Transverse colon (tissue), 4 donors: ENCODE measurements at regions not wholly inside any gene's neighbourhood (a gene's known extent, or its start where the extent isn't known, plus 50 kb on each side); places are given as distances from the start of the nearest gene placed in this dataset.
A peak's percentile ranks its signal among the peaks of the same experiment; 100 is the strongest.

ENCODE experiments used
- DNase-seq: peaks from one replicate; pipeline ENCODE4 v3.0.0-alpha.2; 2019
- H3K27ac ChIP-seq, 4 donors: fragments of 200-600 bp; sonication (generic); 2 replicates each; pipeline ENCODE4 v1.5.1; 2016 to 2018; ENCODE audit warnings: inconsistent platforms in 4 of 4
- H3K27me3 ChIP-seq: fragments of 200-600 bp; sonication (generic); 2 replicates; pipeline ENCODE4 v1.5.1; 2017; ENCODE audit warnings: inconsistent platforms
- H3K36me3 ChIP-seq, 4 donors: fragments of 200-600 bp; sonication (generic); 2 replicates each; pipeline ENCODE4 v1.5.1; 2017 to 2019; ENCODE audit warnings: inconsistent platforms in 4 of 4
- H3K4me1 ChIP-seq, 4 donors: fragments of 200-600 bp; sonication (generic); 2 replicates each; pipeline ENCODE4 v1.5.1; 2017 to 2020; ENCODE audit warnings: inconsistent platforms in 4 of 4
- H3K4me3 ChIP-seq, 4 donors: fragments of 200-600 bp; sonication (generic); 1 replicate in 1 of 4; 2 replicates in 3 of 4; pipeline versions ENCODE4 v1.5.1 to v1.6.1; 2017 to 2019; ENCODE audit warnings: inconsistent platforms in 4 of 4
- H3K9me3 ChIP-seq, 2 donors: fragments of 200-600 bp; sonication (generic); 2 replicates each; pipeline ENCODE4 v1.5.1; 2017 to 2019; ENCODE audit warnings: inconsistent platforms in 2 of 2
- CTCF ChIP-seq, 5 experiments: fragments of 200-600 bp in 3 of 5; fragments of 450-650 bp in 2 of 5; sonication (generic) in 3 of 5; IDR thresholded peaks; 1 replicate in 2 of 5; 2 replicates in 3 of 5; pipeline ENCODE4 v1.5.1; 2016 to 2017; ENCODE audit warnings: antibody characterized with exemption in 5 of 5, inconsistent platforms in 3 of 5, mild to moderate bottlenecking in 2 of 5, moderate library complexity in 1 of 5
- EP300 ChIP-seq: sonication (generic); formaldehyde crosslinking; IDR thresholded peaks from one replicate; pipeline ENCODE4 v1.6.1; 2017; ENCODE audit warnings: antibody characterized with exemption, low read depth
- POLR2A ChIP-seq: fragments of 450-650 bp; IDR thresholded peaks from one replicate; pipeline ENCODE4 v1.6.1; 2016; ENCODE audit warnings: antibody characterized with exemption, mild to moderate bottlenecking, moderate library complexity
- POLR2AphosphoS5 ChIP-seq, 3 donors: sonication (generic); formaldehyde crosslinking; IDR thresholded peaks; one replicate each; pipeline ENCODE4 v1.6.1; 2016; ENCODE audit warnings: antibody characterized with exemption in 3 of 3
- WGBS, 2 donors: methylation state at CpG; one replicate each; pipeline ENCODE4 v1.1.5; 2018; ENCODE audit warnings: low coverage in 1 of 2; 5-methylcytosine and 5-hydroxymethylcytosine counted together
- in situ Hi-C, 4 donors: fragments of 200-750 bp; cut with MboI; loops; one replicate each; pipeline versions ENCODE4 v1.15.0 to v1.15.1; 2017; ENCODE audit warnings: low sequenced_read_pairs in 3 of 4, low pct_ligation_motif_present in 1 of 4, low pct_unique_long_range_greater_than_20kb in 1 of 4
- intact Hi-C: fragments of 100-400 bp; cut with DNase I; formaldehyde crosslinking; loops from one replicate; pipeline ENCODE4 v1.15.1; 2023; ENCODE audit warnings: low total_unique reads

GRCh38 chr7:124276005-124276622 is 243.2 kb upstream of the TMEM229A start:
- no peaks in the 10 kb centered on the region for H3K4me1 ChIP-seq
- no peak for TF ChIP-seq POLR2A
- peak in 4 of 5 experiments; percentile 19 to 48 (median 39) for TF ChIP-seq CTCF (IDR thresholded peaks at IDR 0.05)
- WGBS, 2 donors: 71 to 76% methylated on average over 3 of the region's 3 CpGs
- no peak overlapping the region for H3K27ac ChIP-seq
- DNase-seq: peak; percentile 19
- no peaks in the 10 kb centered on the region for H3K27me3 ChIP-seq
- intact Hi-C loops: no loop called here
- no peaks in the 10 kb centered on the region for H3K36me3 ChIP-seq
- no peak overlapping the region for H3K4me3 ChIP-seq
- in situ Hi-C loops: no loop called here
- H3K9me3 ChIP-seq: no peaks in the 10 kb centered on the region

GRCh38 chr7:124275411-124275810 is 242.5 kb upstream of the TMEM229A start:
- no peak overlapping the region for H3K4me3 ChIP-seq
- H3K36me3 ChIP-seq: no peaks in the 10 kb centered on the region
- no peaks in the 10 kb centered on the region for H3K9me3 ChIP-seq
- no peak for DNase-seq
- no peaks in the 10 kb centered on the region for H3K4me1 ChIP-seq
- WGBS, 2 donors: 46 to 50% methylated on average over 3 of the region's 3 CpGs
- TF ChIP-seq CTCF (IDR thresholded peaks at IDR 0.05) (no peak), POLR2A (no peak), POLR2AphosphoS5 (IDR thresholded peaks at IDR 0.05) (no peak), EP300 (no peak)
- H3K27ac ChIP-seq: no peak overlapping the region
- H3K27me3 ChIP-seq: no peaks in the 10 kb centered on the region
- in situ Hi-C loops: no loop called here
- intact Hi-C loops: no loop called here

GRCh38 chr7:124269774-124270173 is 236.9 kb upstream of the TMEM229A start:
- in situ Hi-C loops (no loop called here), intact Hi-C loops (no loop called here)
- Histone ChIP-seq H3K4me1 (no peaks in the 10 kb centered on the region), H3K36me3 (no peaks in the 10 kb centered on the region), H3K27ac (no peak overlapping the region), H3K27me3 (no peaks in the 10 kb centered on the region), H3K9me3 (no peaks in the 10 kb centered on the region), H3K4me3 (no peak overlapping the region)
- no peak for DNase-seq
- TF ChIP-seq EP300 (no peak), POLR2A (no peak), POLR2AphosphoS5 (IDR thresholded peaks at IDR 0.05) (no peak), CTCF (IDR thresholded peaks at IDR 0.05) (no peak)

GRCh38 chr7:124267154-124267553 is 234.3 kb upstream of the TMEM229A start:
- 79 to 81% methylated on average over 2 of the region's 2 CpGs for WGBS, 2 donors
- Histone ChIP-seq H3K4me3 (no peak overlapping the region), H3K36me3 (no peaks in the 10 kb centered on the region), H3K27ac (no peak overlapping the region), H3K4me1 (no peaks in the 10 kb centered on the region), H3K27me3 (no peaks in the 10 kb centered on the region), H3K9me3 (no peaks in the 10 kb centered on the region)
- no peak for DNase-seq
- no peak for TF ChIP-seq CTCF (IDR thresholded peaks at IDR 0.05)
- TF ChIP-seq EP300: no peak
- no peak for TF ChIP-seq POLR2AphosphoS5 (IDR thresholded peaks at IDR 0.05)
- no peak for TF ChIP-seq POLR2A
- in situ Hi-C loops: no loop called here
- intact Hi-C loops: no loop called here
